ENCODE measurements at regions not wholly inside any gene's neighbourhood (a gene's known extent, or its start where the extent isn't known, plus 50 kb on each side); places are given as distances from the start of the nearest gene placed in this dataset.

DNA sequence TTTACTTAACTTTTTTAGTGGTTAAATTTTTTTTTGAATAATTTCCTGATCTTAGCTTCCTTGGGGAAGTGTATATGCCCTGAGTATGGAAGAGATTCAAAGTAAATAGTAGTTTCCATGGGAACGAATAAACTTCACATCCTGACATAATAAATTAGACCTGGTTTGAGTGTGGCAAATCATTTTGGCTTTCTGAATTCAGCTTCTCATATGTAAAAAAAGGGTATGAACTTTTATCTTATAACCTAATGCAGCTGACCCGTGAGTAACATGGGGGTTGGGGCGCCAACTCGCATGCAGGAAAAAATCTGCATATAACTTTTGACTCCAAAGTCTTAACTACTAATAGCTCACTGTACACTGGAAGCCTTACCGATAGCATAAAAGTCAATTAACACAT is 736.8 kb upstream of the NCAM2 start:
- FAIRE-seq: no peak
- TF ChIP-seq, protein P1, sequence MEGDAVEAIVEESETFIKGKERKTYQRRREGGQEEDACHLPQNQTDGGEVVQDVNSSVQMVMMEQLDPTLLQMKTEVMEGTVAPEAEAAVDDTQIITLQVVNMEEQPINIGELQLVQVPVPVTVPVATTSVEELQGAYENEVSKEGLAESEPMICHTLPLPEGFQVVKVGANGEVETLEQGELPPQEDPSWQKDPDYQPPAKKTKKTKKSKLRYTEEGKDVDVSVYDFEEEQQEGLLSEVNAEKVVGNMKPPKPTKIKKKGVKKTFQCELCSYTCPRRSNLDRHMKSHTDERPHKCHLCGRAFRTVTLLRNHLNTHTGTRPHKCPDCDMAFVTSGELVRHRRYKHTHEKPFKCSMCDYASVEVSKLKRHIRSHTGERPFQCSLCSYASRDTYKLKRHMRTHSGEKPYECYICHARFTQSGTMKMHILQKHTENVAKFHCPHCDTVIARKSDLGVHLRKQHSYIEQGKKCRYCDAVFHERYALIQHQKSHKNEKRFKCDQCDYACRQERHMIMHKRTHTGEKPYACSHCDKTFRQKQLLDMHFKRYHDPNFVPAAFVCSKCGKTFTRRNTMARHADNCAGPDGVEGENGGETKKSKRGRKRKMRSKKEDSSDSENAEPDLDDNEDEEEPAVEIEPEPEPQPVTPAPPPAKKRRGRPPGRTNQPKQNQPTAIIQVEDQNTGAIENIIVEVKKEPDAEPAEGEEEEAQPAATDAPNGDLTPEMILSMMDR (IDR thresholded peaks at IDR 0.05; ENCODE audit: extremely low read depth in 1 of 2, insufficient read depth in 1 of 2, low read depth in 1 of 2, low read length in 2 of 2): no peak
- no peak for TF ChIP-seq POLR2AphosphoS5 (IDR thresholded peaks at IDR 0.05; ENCODE audit: insufficient read depth, low read depth, low read length)
- TF ChIP-seq, protein P2, sequence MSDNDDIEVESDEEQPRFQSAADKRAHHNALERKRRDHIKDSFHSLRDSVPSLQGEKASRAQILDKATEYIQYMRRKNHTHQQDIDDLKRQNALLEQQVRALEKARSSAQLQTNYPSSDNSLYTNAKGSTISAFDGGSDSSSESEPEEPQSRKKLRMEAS (IDR thresholded peaks at IDR 0.05; ENCODE audit: insufficient read depth, insufficient read length): no peak
- no peak for TF ChIP-seq JUN (IDR thresholded peaks at IDR 0.05; ENCODE audit: borderline replicate concordance, insufficient read depth, insufficient read length, low read depth)
- TF ChIP-seq FOS (IDR thresholded peaks at IDR 0.05; ENCODE audit: borderline replicate concordance, insufficient read depth, low read length): no peak
- no peak for TF ChIP-seq GATA2 (IDR thresholded peaks at IDR 0.05; ENCODE audit: insufficient read depth, insufficient read length, low read depth, low read length)
- no peak for TF ChIP-seq MYC (IDR thresholded peaks at IDR 0.05; ENCODE audit: low read depth, low read length)
- no peak for TF ChIP-seq POLR2A (IDR thresholded peaks at IDR 0.05; ENCODE audit: low read depth, low read length)
- H3K9ac ChIP-seq (replicated peaks; ENCODE audit: extremely low read depth, insufficient read depth, low read length): no peak overlapping the region
- H2AFZ ChIP-seq (ENCODE audit: low read depth, low read length): no peak overlapping the region
- H3K27me3 ChIP-seq (ENCODE audit: control insufficient read depth in 2 of 2, insufficient read depth in 2 of 2, low read length in 2 of 2): no peaks in the 10 kb centered on the region
- no peaks in the 10 kb centered on the region for H3K36me3 ChIP-seq (ENCODE audit: control insufficient read depth in 2 of 2, extremely low read depth in 1 of 2, insufficient read depth in 2 of 2, low read length in 2 of 2)
- BruUV-seq (replicated peaks): no TSS peak
- dilution Hi-C loops (cut with MboI; ENCODE audit: extremely low pct_ligation_motif_present, low sequenced_read_pairs): no loop called here
- H3K27ac ChIP-seq (ENCODE audit: insufficient read depth, low read depth, low read length): no peak overlapping the region
- CTCF ChIA-PET: no interaction called here
- no peaks in the 10 kb centered on the region for H3K9me1 ChIP-seq (replicated peaks; ENCODE audit: control insufficient read depth, extremely low read depth, insufficient read depth, low read length)
- H3K79me2 ChIP-seq (ENCODE audit: control insufficient read depth, insufficient read depth, low read length): no peaks in the 10 kb centered on the region
- no peak for DNase-seq (ENCODE audit: low read depth, low spot score)
- H3K4me3 ChIP-seq (replicated peaks in 1 of 3; ENCODE audit: insufficient read depth in 1 of 3, low read depth in 1 of 3, low read length in 3 of 3): no peak overlapping the region
- H3K4me1 ChIP-seq (ENCODE audit: control insufficient read depth, extremely low read depth, insufficient read depth, low read length): no peaks in the 10 kb centered on the region
- H3K9me3 ChIP-seq (replicated peaks; ENCODE audit: control insufficient read depth, insufficient read depth, low read length): no peaks in the 10 kb centered on the region
- POLR2A ChIA-PET: no interaction called here
- intact Hi-C loops (cut with micrococcal nuclease): no loop called here
- no peak overlapping the region for H3K4me2 ChIP-seq (ENCODE audit: insufficient read depth, low read length)
- no peaks in the 10 kb centered on the region for H4K20me1 ChIP-seq (replicated peaks; ENCODE audit: control insufficient read depth, extremely low read depth, insufficient read depth, low read length)

Data from endothelial cell of umbilical vein (primary cell).